ENCODE measurements at regions not wholly inside any gene's neighbourhood (a gene's known extent, or its start where the extent isn't known, plus 50 kb on each side); places are given as distances from the start of the nearest gene placed in this dataset.
A peak's percentile ranks its signal among the peaks of the same experiment; 100 is the strongest.

GRCh38 chr1:72937905-72938304, 655.6 kb upstream of the NEGR1 start:
- DNase-seq (ENCODE audit: low spot score): no peak

GRCh38 chr1:72936942-72937341, 654.6 kb upstream of the NEGR1 start:
- no peak for DNase-seq (ENCODE audit: low spot score)

- peak; percentile 7 for DNase-seq (ENCODE audit: low spot score)
Measured at GRCh38 chr1:72936151-72936740, 653.9 kb upstream of the NEGR1 start.

GRCh38 chr1:72932025-72932424, 649.7 kb upstream of the NEGR1 start:
- DNase-seq (ENCODE audit: low spot score): no peak

GRCh38 chr1:72930528-72930927, 648.2 kb upstream of the NEGR1 start:
- DNase-seq (ENCODE audit: low spot score): no peak

GRCh38 chr1:72918940-72919339, 636.6 kb upstream of the NEGR1 start:
- DNase-seq (ENCODE audit: low spot score): no peak

GRCh38 chr1:72917920-72918319, 635.6 kb upstream of the NEGR1 start:
- no peak for DNase-seq (ENCODE audit: low spot score)

GRCh38 chr1:72915581-72915980, 633.2 kb upstream of the NEGR1 start:
- no peak for DNase-seq (ENCODE audit: low spot score)

GRCh38 chr1:72911656-72912055, 629.3 kb upstream of the NEGR1 start:
- DNase-seq (ENCODE audit: low spot score): no peak

GRCh38 chr1:72896256-72896655, 613.9 kb upstream of the NEGR1 start:
- DNase-seq (ENCODE audit: low spot score): no peak

- peak; percentile 1 for DNase-seq (ENCODE audit: low spot score)
Measured at GRCh38 chr1:72892461-72892860, 610.1 kb upstream of the NEGR1 start.

- no peak for DNase-seq (ENCODE audit: low spot score)
Measured at GRCh38 chr1:72891976-72892375, 609.6 kb upstream of the NEGR1 start.

GRCh38 chr1:72885841-72886240, 603.5 kb upstream of the NEGR1 start:
- no peak for DNase-seq (ENCODE audit: low spot score)

- no peak for DNase-seq (ENCODE audit: low spot score)
Measured at GRCh38 chr1:72885017-72885416, 602.7 kb upstream of the NEGR1 start.

GRCh38 chr1:72869873-72870272, 587.5 kb upstream of the NEGR1 start:
- DNase-seq (ENCODE audit: low spot score): no peak

GRCh38 chr1:72869441-72869840, 587.1 kb upstream of the NEGR1 start:
- no peak for DNase-seq (ENCODE audit: low spot score)

- no peak for DNase-seq (ENCODE audit: low spot score)
Measured at GRCh38 chr1:72851597-72851996, 569.3 kb upstream of the NEGR1 start.

- DNase-seq (ENCODE audit: low spot score): no peak
Measured at GRCh38 chr1:72848997-72849396, 566.7 kb upstream of the NEGR1 start.

- DNase-seq (ENCODE audit: low spot score): no peak
Measured at GRCh38 chr1:72847651-72848050, 565.3 kb upstream of the NEGR1 start.

- DNase-seq (ENCODE audit: low spot score): no peak
Measured at GRCh38 chr1:72846476-72847278, 564.3 kb upstream of the NEGR1 start.

- DNase-seq (ENCODE audit: low spot score): no peak
Measured at GRCh38 chr1:72845981-72846380, 563.6 kb upstream of the NEGR1 start.

GRCh38 chr1:72845381-72845780, 563.0 kb upstream of the NEGR1 start:
- no peak for DNase-seq (ENCODE audit: low spot score)

GRCh38 chr1:72837781-72838180, 555.4 kb upstream of the NEGR1 start:
- no peak for DNase-seq (ENCODE audit: low spot score)

Data from kidney capillary endothelial cell (primary cell).